WTC11 (cell line): ENCODE measurements at regions not wholly inside any gene's neighbourhood (a gene's known extent, or its start where the extent isn't known, plus 50 kb on each side); places are given as distances from the start of the nearest gene placed in this dataset.

ENCODE experiments used
- ATAC-seq: fragments of 200-7000 bp; cut with Tn5 transposase; 2 replicates; pipeline ENCODE4 v1.10.0; 2021; ENCODE audit warnings: mild to moderate bottlenecking, moderate library complexity
- CTCF ChIA-PET: fragments of 300-600 bp; sonication (Branson Sonifier 250); formaldehyde crosslinking; loops from one replicate; lab custom pipeline; 2021; ENCODE audit warnings: antibody characterized with exemption; lab: Charles Lee
- POLR2A ChIA-PET: fragments of 350-600 bp; sonication (Branson Sonifier 250); formaldehyde crosslinking; loops from one replicate; lab custom pipeline; 2021; ENCODE audit warnings: antibody characterized with exemption; lab: Charles Lee
- DNase-seq: peaks from one replicate; pipeline ENCODE4 v3.0.0; 2021; ENCODE audit warnings: low spot score
- H3K27ac Mint-ChIP-seq: 2 replicates; pipeline ENCODE4 v1.8.0; 2021; ENCODE audit warnings: mixed read lengths
- H3K27me3 Mint-ChIP-seq: 2 replicates; pipeline ENCODE4 v1.8.0; 2021; ENCODE audit warnings: low read depth, mild to moderate bottlenecking, moderate library complexity, mixed read lengths
- H3K36me3 Mint-ChIP-seq: 2 replicates; pipeline ENCODE4 v1.8.0; 2021; ENCODE audit warnings: mixed read lengths
- H3K4me1 Mint-ChIP-seq: 2 replicates; pipeline ENCODE4 v1.8.0; 2022; ENCODE audit warnings: mixed read lengths
- H3K4me3 Mint-ChIP-seq: 2 replicates; pipeline ENCODE4 v1.8.0; 2021; ENCODE audit warnings: mild to moderate bottlenecking, moderate library complexity, mixed read lengths
- H3K9me3 Mint-ChIP-seq: 2 replicates; pipeline ENCODE4 v1.8.0; 2021; ENCODE audit warnings: mixed read lengths
- CBFB ChIP-seq: sonication (generic); formaldehyde crosslinking; IDR thresholded peaks from 2 replicates; pipeline ENCODE4 v1.8.1; 2022; ENCODE audit warnings: mild to moderate bottlenecking, low read depth, missing genetic modification reagents
- ERG ChIP-seq: fragments of 250-450 bp; sonication (Bioruptor Pico); IDR thresholded peaks from 2 replicates; pipeline ENCODE4 v1.8.0; 2021; ENCODE audit warnings: mild to moderate bottlenecking
- ESRRA ChIP-seq: sonication (generic); formaldehyde crosslinking; IDR thresholded peaks from 2 replicates; pipeline ENCODE4 v1.8.1; 2022; ENCODE audit warnings: mild to moderate bottlenecking, missing genetic modification reagents, borderline replicate concordance
- GABPB1 ChIP-seq: sonication (generic); formaldehyde crosslinking; IDR thresholded peaks from 2 replicates; pipeline ENCODE4 v1.8.1; 2023; ENCODE audit warnings: mild to moderate bottlenecking, missing genetic modification reagents
- GRHL2 ChIP-seq: fragments of 250-450 bp; sonication (Bioruptor Pico); IDR thresholded peaks from 2 replicates; pipeline ENCODE4 v1.8.0; 2022; ENCODE audit warnings: mild to moderate bottlenecking, moderate library complexity; ENCODE audit not compliant: insufficient replicate concordance, severe bottlenecking
- OVOL2 ChIP-seq: fragments of 250-450 bp; sonication (Bioruptor Pico); IDR thresholded peaks from 2 replicates; pipeline ENCODE4 v1.9.0; 2021; ENCODE audit warnings: mild to moderate bottlenecking, borderline replicate concordance
- TCF7 ChIP-seq: sonication (generic); formaldehyde crosslinking; IDR thresholded peaks from 2 replicates; pipeline ENCODE4 v1.8.0; 2022; ENCODE audit warnings: mild to moderate bottlenecking, low read depth, missing genetic modification reagents, moderate library complexity
- TEAD1 ChIP-seq: sonication (generic); formaldehyde crosslinking; IDR thresholded peaks from 2 replicates; pipeline ENCODE4 v1.8.0; 2022; ENCODE audit warnings: mild to moderate bottlenecking, missing genetic modification reagents
- TEAD4 ChIP-seq: sonication (generic); formaldehyde crosslinking; IDR thresholded peaks from 2 replicates; pipeline ENCODE4 v1.8.0; 2022; ENCODE audit warnings: mild to moderate bottlenecking, missing genetic modification reagents
- ZNF232 ChIP-seq: sonication (generic); formaldehyde crosslinking; IDR thresholded peaks from 2 replicates; pipeline ENCODE4 v1.8.0; 2022; ENCODE audit warnings: mild to moderate bottlenecking, missing genetic modification reagents
- ZNF263 ChIP-seq: sonication (generic); formaldehyde crosslinking; IDR thresholded peaks from 2 replicates; pipeline ENCODE4 v1.8.1; 2022; ENCODE audit warnings: low read depth, mild to moderate bottlenecking, moderate library complexity, missing genetic modification reagents
- ZNF317 ChIP-seq: sonication (generic); formaldehyde crosslinking; IDR thresholded peaks from 2 replicates; pipeline ENCODE4 v1.8.1; 2023; ENCODE audit warnings: low read depth, mild to moderate bottlenecking, moderate library complexity, missing genetic modification reagents, borderline replicate concordance
- ZNF532 ChIP-seq: fragments of 250-450 bp; sonication (Bioruptor Pico); IDR thresholded peaks from 2 replicates; pipeline ENCODE4 v1.9.0; 2021; ENCODE audit warnings: mild to moderate bottlenecking, borderline replicate concordance
- TF ChIP-seq, protein P1 (sequence below): sonication (generic); formaldehyde crosslinking; IDR thresholded peaks from 2 replicates; pipeline ENCODE4 v1.8.1; 2022; ENCODE audit warnings: mild to moderate bottlenecking, moderate library complexity, missing genetic modification reagents
- TF ChIP-seq, protein P2 (sequence below): fragments of 250-450 bp; sonication (Bioruptor Pico); conservative IDR thresholded peaks from 2 replicates; pipeline ENCODE4 v1.9.0; 2021; ENCODE audit warnings: mild to moderate bottlenecking
- TF ChIP-seq, protein P3 (sequence below): fragments of 250-450 bp; sonication (Bioruptor Pico); IDR thresholded peaks from 2 replicates; pipeline ENCODE4 v2.1.2; 2022; ENCODE audit warnings: mild to moderate bottlenecking, moderate library complexity
- TF ChIP-seq, protein P4 (sequence below): sonication (generic); formaldehyde crosslinking; IDR thresholded peaks from 2 replicates; pipeline ENCODE4 v1.8.0; 2022; ENCODE audit warnings: missing genetic modification reagents
- TF ChIP-seq, protein P5 (sequence below): fragments of 200-600 bp; IDR thresholded peaks from 2 replicates; pipeline ENCODE4 v1.8.0; 2022; ENCODE audit warnings: antibody characterized with exemption

GRCh38 chr18:78730546-78730945 lies 249.1 kb upstream of the SALL3 start:
- ChIA-PET CTCF (no interaction called here), POLR2A (no interaction called here)
- peaks cover 11% of the 10 kb centered on the region for H3K9me3 Mint-ChIP-seq
- H3K27me3 Mint-ChIP-seq = no peaks in the 10 kb centered on the region; the same call in 1 of the 2 replicates
- no peak overlapping the region for H3K4me3 Mint-ChIP-seq
- DNase-seq (no peak), ATAC-seq (no peak)
- H3K27ac Mint-ChIP-seq = no peak overlapping the region
- peaks cover 6% of the 10 kb centered on the region for H3K36me3 Mint-ChIP-seq
- peaks cover 1% of the 10 kb centered on the region; the same call in 1 of the 2 replicates for H3K4me1 Mint-ChIP-seq
- TF ChIP-seq CBFB (no peak), TCF7 (CRISPR knock-in tag) (no peak), OVOL2 (CRISPR knock-in tag) (no peak), ZNF317 (no peak), TEAD4 (CRISPR knock-in tag) (no peak), GABPB1 (CRISPR knock-in tag) (no peak), ESRRA (CRISPR knock-in tag) (no peak), ZNF263 (CRISPR knock-in tag) (no peak), ERG (CRISPR knock-in tag) (no peak), GRHL2 (CRISPR knock-in tag) (no peak)
- TF ChIP-seq, protein P1, sequence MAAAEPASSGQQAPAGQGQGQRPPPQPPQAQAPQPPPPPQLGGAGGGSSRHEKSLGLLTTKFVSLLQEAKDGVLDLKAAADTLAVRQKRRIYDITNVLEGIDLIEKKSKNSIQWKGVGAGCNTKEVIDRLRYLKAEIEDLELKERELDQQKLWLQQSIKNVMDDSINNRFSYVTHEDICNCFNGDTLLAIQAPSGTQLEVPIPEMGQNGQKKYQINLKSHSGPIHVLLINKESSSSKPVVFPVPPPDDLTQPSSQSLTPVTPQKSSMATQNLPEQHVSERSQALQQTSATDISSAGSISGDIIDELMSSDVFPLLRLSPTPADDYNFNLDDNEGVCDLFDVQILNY (CRISPR knock-in tag) = no peak
- TF ChIP-seq, protein P2, sequence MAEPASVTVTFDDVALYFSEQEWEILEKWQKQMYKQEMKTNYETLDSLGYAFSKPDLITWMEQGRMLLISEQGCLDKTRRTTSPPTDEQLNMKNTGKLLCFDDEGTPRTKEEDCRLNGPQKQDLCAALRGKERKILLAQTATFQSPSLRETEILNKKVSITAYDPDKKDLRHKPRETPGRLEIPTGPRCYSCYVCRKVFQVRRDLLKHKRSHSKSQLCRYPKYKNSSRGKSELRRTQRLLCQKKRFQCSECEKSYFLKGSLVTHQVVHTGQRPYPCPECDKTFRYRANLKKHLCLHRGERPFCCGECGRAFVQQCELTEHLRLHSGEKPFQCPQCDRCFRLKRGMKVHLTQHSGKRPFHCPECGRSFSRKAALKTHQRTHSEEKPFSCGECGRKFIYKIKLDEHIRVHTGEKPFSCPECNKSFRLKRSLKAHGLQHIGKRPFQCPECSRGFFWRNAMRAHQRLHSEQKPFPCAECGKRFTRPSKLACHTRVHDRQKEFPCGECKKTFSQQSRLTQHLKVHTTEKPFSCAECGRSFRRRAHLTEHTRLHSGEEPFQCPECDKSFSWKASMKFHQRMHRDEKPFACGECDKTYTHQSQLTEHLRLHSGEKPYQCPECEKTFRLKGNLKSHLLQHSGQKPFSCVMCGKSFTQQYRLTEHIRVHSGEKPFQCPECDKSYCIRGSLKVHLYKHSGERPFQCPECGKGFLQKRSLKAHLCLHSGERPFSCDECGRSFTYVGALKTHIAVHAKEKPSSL (CRISPR knock-in tag) = no peak
- TF ChIP-seq, protein P3, sequence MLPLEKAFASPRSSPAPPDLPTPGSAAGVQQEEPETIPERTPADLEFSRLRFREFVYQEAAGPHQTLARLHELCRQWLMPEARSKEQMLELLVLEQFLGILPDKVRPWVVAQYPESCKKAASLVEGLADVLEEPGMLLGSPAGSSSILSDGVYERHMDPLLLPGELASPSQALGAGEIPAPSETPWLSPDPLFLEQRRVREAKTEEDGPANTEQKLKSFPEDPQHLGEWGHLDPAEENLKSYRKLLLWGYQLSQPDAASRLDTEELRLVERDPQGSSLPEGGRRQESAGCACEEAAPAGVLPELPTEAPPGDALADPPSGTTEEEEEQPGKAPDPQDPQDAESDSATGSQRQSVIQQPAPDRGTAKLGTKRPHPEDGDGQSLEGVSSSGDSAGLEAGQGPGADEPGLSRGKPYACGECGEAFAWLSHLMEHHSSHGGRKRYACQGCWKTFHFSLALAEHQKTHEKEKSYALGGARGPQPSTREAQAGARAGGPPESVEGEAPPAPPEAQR = no peak

GRCh38 chr18:78731016-78731397 lies 248.6 kb upstream of the SALL3 start:
- H3K4me3 Mint-ChIP-seq = no peak overlapping the region
- no peak for DNase-seq
- POLR2A ChIA-PET = no interaction called here
- H3K4me1 Mint-ChIP-seq = no peaks in the 10 kb centered on the region
- H3K27me3 Mint-ChIP-seq = no peaks in the 10 kb centered on the region; the same call in 1 of the 2 replicates
- H3K27ac Mint-ChIP-seq = no peak overlapping the region
- peaks cover 5% of the 10 kb centered on the region for H3K36me3 Mint-ChIP-seq
- no peak for ATAC-seq
- CTCF ChIA-PET = no interaction called here
- peaks cover 6% of the 10 kb centered on the region for H3K9me3 Mint-ChIP-seq
- TF ChIP-seq TEAD1 (CRISPR knock-in tag) (no peak), ZNF532 (CRISPR knock-in tag) (no peak), ZNF232 (CRISPR knock-in tag) (no peak), OVOL2 (CRISPR knock-in tag) (no peak)
- TF ChIP-seq, protein P4, sequence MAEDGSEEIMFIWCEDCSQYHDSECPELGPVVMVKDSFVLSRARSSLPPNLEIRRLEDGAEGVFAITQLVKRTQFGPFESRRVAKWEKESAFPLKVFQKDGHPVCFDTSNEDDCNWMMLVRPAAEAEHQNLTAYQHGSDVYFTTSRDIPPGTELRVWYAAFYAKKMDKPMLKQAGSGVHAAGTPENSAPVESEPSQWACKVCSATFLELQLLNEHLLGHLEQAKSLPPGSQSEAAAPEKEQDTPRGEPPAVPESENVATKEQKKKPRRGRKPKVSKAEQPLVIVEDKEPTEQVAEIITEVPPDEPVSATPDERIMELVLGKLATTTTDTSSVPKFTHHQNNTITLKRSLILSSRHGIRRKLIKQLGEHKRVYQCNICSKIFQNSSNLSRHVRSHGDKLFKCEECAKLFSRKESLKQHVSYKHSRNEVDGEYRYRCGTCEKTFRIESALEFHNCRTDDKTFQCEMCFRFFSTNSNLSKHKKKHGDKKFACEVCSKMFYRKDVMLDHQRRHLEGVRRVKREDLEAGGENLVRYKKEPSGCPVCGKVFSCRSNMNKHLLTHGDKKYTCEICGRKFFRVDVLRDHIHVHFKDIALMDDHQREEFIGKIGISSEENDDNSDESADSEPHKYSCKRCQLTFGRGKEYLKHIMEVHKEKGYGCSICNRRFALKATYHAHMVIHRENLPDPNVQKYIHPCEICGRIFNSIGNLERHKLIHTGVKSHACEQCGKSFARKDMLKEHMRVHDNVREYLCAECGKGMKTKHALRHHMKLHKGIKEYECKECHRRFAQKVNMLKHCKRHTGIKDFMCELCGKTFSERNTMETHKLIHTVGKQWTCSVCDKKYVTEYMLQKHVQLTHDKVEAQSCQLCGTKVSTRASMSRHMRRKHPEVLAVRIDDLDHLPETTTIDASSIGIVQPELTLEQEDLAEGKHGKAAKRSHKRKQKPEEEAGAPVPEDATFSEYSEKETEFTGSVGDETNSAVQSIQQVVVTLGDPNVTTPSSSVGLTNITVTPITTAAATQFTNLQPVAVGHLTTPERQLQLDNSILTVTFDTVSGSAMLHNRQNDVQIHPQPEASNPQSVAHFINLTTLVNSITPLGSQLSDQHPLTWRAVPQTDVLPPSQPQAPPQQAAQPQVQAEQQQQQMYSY (CRISPR knock-in tag) = no peak
- TF ChIP-seq, protein P5, sequence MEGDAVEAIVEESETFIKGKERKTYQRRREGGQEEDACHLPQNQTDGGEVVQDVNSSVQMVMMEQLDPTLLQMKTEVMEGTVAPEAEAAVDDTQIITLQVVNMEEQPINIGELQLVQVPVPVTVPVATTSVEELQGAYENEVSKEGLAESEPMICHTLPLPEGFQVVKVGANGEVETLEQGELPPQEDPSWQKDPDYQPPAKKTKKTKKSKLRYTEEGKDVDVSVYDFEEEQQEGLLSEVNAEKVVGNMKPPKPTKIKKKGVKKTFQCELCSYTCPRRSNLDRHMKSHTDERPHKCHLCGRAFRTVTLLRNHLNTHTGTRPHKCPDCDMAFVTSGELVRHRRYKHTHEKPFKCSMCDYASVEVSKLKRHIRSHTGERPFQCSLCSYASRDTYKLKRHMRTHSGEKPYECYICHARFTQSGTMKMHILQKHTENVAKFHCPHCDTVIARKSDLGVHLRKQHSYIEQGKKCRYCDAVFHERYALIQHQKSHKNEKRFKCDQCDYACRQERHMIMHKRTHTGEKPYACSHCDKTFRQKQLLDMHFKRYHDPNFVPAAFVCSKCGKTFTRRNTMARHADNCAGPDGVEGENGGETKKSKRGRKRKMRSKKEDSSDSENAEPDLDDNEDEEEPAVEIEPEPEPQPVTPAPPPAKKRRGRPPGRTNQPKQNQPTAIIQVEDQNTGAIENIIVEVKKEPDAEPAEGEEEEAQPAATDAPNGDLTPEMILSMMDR = no peak
